ENCODE measurements at regions not wholly inside any gene's neighbourhood (a gene's known extent, or its start where the extent isn't known, plus 50 kb on each side); places are given as distances from the start of the nearest gene placed in this dataset.

GRCh38 chr18:22567794-22568193 is 150.1 kb upstream of the CTAGE1 start:
- no peaks in the 10 kb centered on the region for H3K36me3 Mint-ChIP-seq
- no peaks in the 10 kb centered on the region for H3K4me1 Mint-ChIP-seq
- no peaks in the 10 kb centered on the region for H3K4me1 ChIP-seq
- DNase-seq (ENCODE audit: low spot score) = no peak
- no peak overlapping the region for H3K4me2 ChIP-seq
- no peak overlapping the region for H3K4me3 Mint-ChIP-seq
- peaks cover 60% of the 10 kb centered on the region for H3K27me3 ChIP-seq
- H3K27ac ChIP-seq = no peak overlapping the region
- H3K9ac ChIP-seq = no peak overlapping the region
- H2AFZ ChIP-seq (replicated peaks) = no peak overlapping the region
- H3K9me3 ChIP-seq (ENCODE audit: low read depth) = no peaks in the 10 kb centered on the region
- no peaks in the 10 kb centered on the region for H3K36me3 ChIP-seq
- no peaks in the 10 kb centered on the region for H4K20me1 ChIP-seq (ENCODE audit: low read depth)
- TF ChIP-seq EZH2 (IDR thresholded peaks at IDR 0.05) (no peak), EZH2phosphoT487 (IDR thresholded peaks at IDR 0.05) (no peak)
- TF ChIP-seq, protein P1, sequence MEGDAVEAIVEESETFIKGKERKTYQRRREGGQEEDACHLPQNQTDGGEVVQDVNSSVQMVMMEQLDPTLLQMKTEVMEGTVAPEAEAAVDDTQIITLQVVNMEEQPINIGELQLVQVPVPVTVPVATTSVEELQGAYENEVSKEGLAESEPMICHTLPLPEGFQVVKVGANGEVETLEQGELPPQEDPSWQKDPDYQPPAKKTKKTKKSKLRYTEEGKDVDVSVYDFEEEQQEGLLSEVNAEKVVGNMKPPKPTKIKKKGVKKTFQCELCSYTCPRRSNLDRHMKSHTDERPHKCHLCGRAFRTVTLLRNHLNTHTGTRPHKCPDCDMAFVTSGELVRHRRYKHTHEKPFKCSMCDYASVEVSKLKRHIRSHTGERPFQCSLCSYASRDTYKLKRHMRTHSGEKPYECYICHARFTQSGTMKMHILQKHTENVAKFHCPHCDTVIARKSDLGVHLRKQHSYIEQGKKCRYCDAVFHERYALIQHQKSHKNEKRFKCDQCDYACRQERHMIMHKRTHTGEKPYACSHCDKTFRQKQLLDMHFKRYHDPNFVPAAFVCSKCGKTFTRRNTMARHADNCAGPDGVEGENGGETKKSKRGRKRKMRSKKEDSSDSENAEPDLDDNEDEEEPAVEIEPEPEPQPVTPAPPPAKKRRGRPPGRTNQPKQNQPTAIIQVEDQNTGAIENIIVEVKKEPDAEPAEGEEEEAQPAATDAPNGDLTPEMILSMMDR (IDR thresholded peaks at IDR 0.05) = no peak
- H3K27ac Mint-ChIP-seq = no peak overlapping the region
- H3F3A ChIP-seq (ENCODE audit: low read depth) = no peaks in the 10 kb centered on the region
- peaks cover under 1% of the 10 kb centered on the region for H3K27me3 Mint-ChIP-seq (ENCODE audit: insufficient read depth, low read depth)
- H3K9me3 Mint-ChIP-seq = peaks cover 2% of the 10 kb centered on the region
- H3K4me3 ChIP-seq = no peak overlapping the region
- H3K79me2 ChIP-seq (ENCODE audit: low read depth) = no peaks in the 10 kb centered on the region

DNA sequence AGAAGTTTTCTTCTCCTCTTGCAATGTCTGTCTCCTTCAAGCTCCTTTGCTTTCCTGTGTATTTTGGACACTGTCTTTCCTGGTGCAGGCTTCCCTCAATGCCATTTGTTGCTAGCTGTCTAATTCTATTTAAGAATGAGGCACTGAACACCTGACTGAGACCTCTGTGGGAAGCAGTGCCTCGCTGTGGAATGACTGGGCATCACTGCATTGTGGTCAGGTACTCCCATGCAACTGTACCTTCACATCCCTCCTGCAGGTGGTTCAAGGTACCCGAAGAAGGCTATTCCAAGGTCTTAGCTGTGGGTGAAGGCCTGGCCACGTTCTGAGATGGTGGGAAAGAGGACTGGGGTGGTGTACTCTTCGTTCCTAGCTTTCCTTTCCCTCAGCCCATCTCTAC is 152.8 kb upstream of the CTAGE1 start:
- H3K27ac ChIP-seq = no peak overlapping the region
- no peak overlapping the region for H3K9ac ChIP-seq
- H3K4me1 ChIP-seq = no peaks in the 10 kb centered on the region
- no peak overlapping the region for H3K4me3 Mint-ChIP-seq
- no peak overlapping the region for H3K4me2 ChIP-seq
- no peak for DNase-seq (ENCODE audit: low spot score)
- H3K27ac Mint-ChIP-seq = no peak overlapping the region
- H3K9me3 Mint-ChIP-seq = peaks cover 2% of the 10 kb centered on the region
- no peak overlapping the region for H3K4me3 ChIP-seq
- H3K36me3 Mint-ChIP-seq = no peaks in the 10 kb centered on the region
- peaks cover 35% of the 10 kb centered on the region for H3K27me3 ChIP-seq
- TF ChIP-seq EZH2phosphoT487 (IDR thresholded peaks at IDR 0.05) (no peak), EZH2 (IDR thresholded peaks at IDR 0.05) (no peak)
- TF ChIP-seq, protein P1 (IDR thresholded peaks at IDR 0.05) = no peak
- H2AFZ ChIP-seq (replicated peaks) = no peak overlapping the region
- H3K4me1 Mint-ChIP-seq = no peaks in the 10 kb centered on the region
- no peaks in the 10 kb centered on the region for H4K20me1 ChIP-seq (ENCODE audit: low read depth)
- H3K9me3 ChIP-seq (ENCODE audit: low read depth) = no peaks in the 10 kb centered on the region
- H3K27me3 Mint-ChIP-seq (ENCODE audit: insufficient read depth, low read depth) = peaks cover 2% of the 10 kb centered on the region
- H3F3A ChIP-seq (ENCODE audit: low read depth) = no peaks in the 10 kb centered on the region
- H3K79me2 ChIP-seq (ENCODE audit: low read depth) = no peaks in the 10 kb centered on the region
- H3K36me3 ChIP-seq = no peaks in the 10 kb centered on the region

DNA sequence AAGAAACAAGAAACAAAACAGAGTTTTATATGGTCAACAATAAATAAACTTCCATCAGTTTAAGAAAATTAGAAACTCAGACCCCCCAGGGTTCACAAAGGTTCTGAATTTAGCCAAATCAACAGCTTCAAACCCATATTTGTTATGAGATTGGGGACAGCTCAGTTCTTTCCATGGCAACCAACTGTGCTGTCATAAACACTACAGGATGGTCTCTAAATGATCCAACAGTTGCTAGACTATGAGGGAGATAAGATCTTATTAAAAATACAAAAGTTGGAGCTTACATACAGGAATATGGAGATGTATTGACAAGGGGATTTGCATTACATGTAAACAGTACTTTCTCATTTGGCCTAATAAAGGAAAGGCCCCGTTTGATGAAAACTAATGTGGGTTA is 154.6 kb upstream of the CTAGE1 start:
- no peaks in the 10 kb centered on the region for H3K4me1 Mint-ChIP-seq
- H3K4me3 ChIP-seq = no peak overlapping the region
- no peaks in the 10 kb centered on the region for H3K36me3 Mint-ChIP-seq
- no peak for TF ChIP-seq EZH2phosphoT487 (IDR thresholded peaks at IDR 0.05)
- no peak overlapping the region for H3K4me2 ChIP-seq
- H3K9me3 Mint-ChIP-seq = peaks cover 2% of the 10 kb centered on the region
- no peaks in the 10 kb centered on the region for H3K79me2 ChIP-seq (ENCODE audit: low read depth)
- no peaks in the 10 kb centered on the region for H4K20me1 ChIP-seq (ENCODE audit: low read depth)
- no peak overlapping the region for H3K27ac Mint-ChIP-seq
- DNase-seq (ENCODE audit: low spot score) = no peak
- H3K27me3 ChIP-seq = peaks cover 18% of the 10 kb centered on the region
- H3K27me3 Mint-ChIP-seq (ENCODE audit: insufficient read depth, low read depth) = peaks cover 2% of the 10 kb centered on the region
- no peak overlapping the region for H3K9ac ChIP-seq
- H3K36me3 ChIP-seq = no peaks in the 10 kb centered on the region
- no peak overlapping the region for H2AFZ ChIP-seq (replicated peaks)
- H3K9me3 ChIP-seq (ENCODE audit: low read depth) = no peaks in the 10 kb centered on the region
- no peak overlapping the region for H3K27ac ChIP-seq
- H3K4me3 Mint-ChIP-seq = no peak overlapping the region
- no peaks in the 10 kb centered on the region for H3K4me1 ChIP-seq
- no peaks in the 10 kb centered on the region for H3F3A ChIP-seq (ENCODE audit: low read depth)

GRCh38 chr18:22579271-22579670 is 161.6 kb upstream of the CTAGE1 start:
- no peaks in the 10 kb centered on the region for H3K4me1 ChIP-seq
- no peak overlapping the region for H2AFZ ChIP-seq (replicated peaks)
- no peaks in the 10 kb centered on the region for H3K27me3 ChIP-seq
- no peaks in the 10 kb centered on the region for H3K79me2 ChIP-seq (ENCODE audit: low read depth)
- H3F3A ChIP-seq (ENCODE audit: low read depth) = no peaks in the 10 kb centered on the region
- H3K36me3 ChIP-seq = no peaks in the 10 kb centered on the region
- no peak overlapping the region for H3K27ac Mint-ChIP-seq
- peaks cover 3% of the 10 kb centered on the region for H3K9me3 Mint-ChIP-seq
- H3K4me1 Mint-ChIP-seq = no peaks in the 10 kb centered on the region
- H3K27ac ChIP-seq = no peak overlapping the region
- H3K4me3 ChIP-seq = no peak overlapping the region
- no peaks in the 10 kb centered on the region for H3K36me3 Mint-ChIP-seq
- no peak for DNase-seq (ENCODE audit: low spot score)
- H3K27me3 Mint-ChIP-seq (ENCODE audit: insufficient read depth, low read depth) = no peaks in the 10 kb centered on the region
- H4K20me1 ChIP-seq (ENCODE audit: low read depth) = no peaks in the 10 kb centered on the region
- H3K4me2 ChIP-seq = no peak overlapping the region
- no peak overlapping the region for H3K9ac ChIP-seq
- TF ChIP-seq, protein P1 (IDR thresholded peaks at IDR 0.05) = no peak
- TF ChIP-seq EZH2phosphoT487 (IDR thresholded peaks at IDR 0.05) (no peak), EZH2 (IDR thresholded peaks at IDR 0.05) (no peak)
- no peaks in the 10 kb centered on the region for H3K9me3 ChIP-seq (ENCODE audit: low read depth)
- H3K4me3 Mint-ChIP-seq = no peak overlapping the region
